Thyroid gland (tissue), 4 donors: ENCODE measurements at regions not wholly inside any gene's neighbourhood (a gene's known extent, or its start where the extent isn't known, plus 50 kb on each side); places are given as distances from the start of the nearest gene placed in this dataset.

ENCODE experiments used
- CTCF ChIP-seq, 6 experiments: fragments of 200-600 bp in 3 of 6; fragments of 450-650 bp in 3 of 6; sonication (generic) in 3 of 6; IDR thresholded peaks; one replicate each; pipeline ENCODE4 v1.5.1; 2016 to 2019; ENCODE audit warnings: antibody characterized with exemption in 6 of 6, mild to moderate bottlenecking in 2 of 6, inconsistent platforms in 1 of 6, moderate library complexity in 1 of 6
- POLR2A ChIP-seq, 2 donors: fragments of 450-650 bp; IDR thresholded peaks; one replicate each; pipeline ENCODE4 v1.6.1; 2017; ENCODE audit warnings: antibody characterized with exemption in 2 of 2, mild to moderate bottlenecking in 2 of 2, moderate library complexity in 1 of 2

- TF ChIP-seq CTCF (IDR thresholded peaks at IDR 0.05) (no peak), POLR2A (IDR thresholded peaks at IDR 0.05) (no peak)
Observed at GRCh38 chr2:104318001-104318665, 535.8 kb upstream of the POU3F3 start.
